ENCODE measurements at regions not wholly inside any gene's neighbourhood (a gene's known extent, or its start where the extent isn't known, plus 50 kb on each side); places are given as distances from the start of the nearest gene placed in this dataset.

DNA sequence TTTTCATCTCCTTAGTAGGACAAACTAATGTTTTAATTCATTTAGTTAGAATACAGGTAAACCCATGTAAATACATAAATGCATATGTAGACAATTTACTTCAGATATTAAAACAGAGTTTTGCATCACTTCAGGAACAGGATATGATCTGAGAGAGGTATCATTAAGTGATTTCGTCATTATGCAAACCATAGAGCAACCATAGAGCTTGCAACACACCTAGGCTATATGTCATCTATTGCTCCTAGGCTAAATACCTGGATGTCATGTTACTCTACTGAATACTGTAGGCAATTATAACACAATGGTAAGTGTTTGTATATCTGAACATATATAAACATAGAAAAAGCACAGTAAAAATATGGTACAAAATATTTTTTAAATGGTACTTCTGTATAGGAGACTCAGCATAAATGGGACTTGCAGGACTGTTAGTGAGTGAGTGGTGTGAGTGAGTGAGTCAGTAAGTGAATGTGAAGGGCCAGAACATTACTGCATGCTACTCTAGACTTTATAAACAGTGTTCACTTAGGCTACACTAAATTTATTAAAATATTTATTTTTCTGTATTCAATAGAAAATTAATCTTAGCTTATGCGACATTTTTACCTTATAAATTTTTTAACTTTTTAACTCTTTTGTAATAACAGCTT, 1377.5 kb upstream of the CDH9 start:
- Mint-ChIP-seq H3K9me3 (peaks cover 16 to 19% of the 10 kb centered on the region in 2 experiments; a peak in 4 of 5 replicates), H3K4me3 (no peak overlapping the region)

More for the DNA sequence above, 1377.5 kb upstream of the CDH9 start:
- WGBS (ENCODE audit: extremely low coverage, insufficient read length, low lambda C conversion rate), result no CpG with 5 or more reads among the region's 2 CpGs
- Histone ChIP-seq H2BK15ac (ENCODE audit: low read depth, low read length) (no peak overlapping the region), H3K79me2 (ENCODE audit: insufficient read depth, low read length) (no peaks in the 10 kb centered on the region), H3K9me3 (ENCODE audit: control insufficient read depth, low read depth, low read length) (no peaks in the 10 kb centered on the region), H4K20me1 (ENCODE audit: control insufficient read depth, insufficient read depth, insufficient read length) (no peaks in the 10 kb centered on the region), H3K9ac (ENCODE audit: extremely low read depth, insufficient read length, low read length) (no peak overlapping the region), H3K18ac (ENCODE audit: insufficient read length, low read depth, low read length) (no peak overlapping the region), H2AK5ac (ENCODE audit: insufficient read length, low read length) (no peak overlapping the region), H2BK12ac (ENCODE audit: insufficient read length, low read depth, low read length) (no peak overlapping the region), H3K56ac (ENCODE audit: insufficient read length, low read depth, low read length) (no peak overlapping the region), H4K91ac (ENCODE audit: insufficient read length, low read depth, low read length) (no peak overlapping the region), H3K27ac (ENCODE audit: insufficient read length, low read depth, low read length) (no peak overlapping the region), H2BK20ac (ENCODE audit: low read depth, low read length, poor library complexity, severe bottlenecking) (no peak overlapping the region), H3K4me2 (ENCODE audit: insufficient read depth, insufficient read length, low read length) (no peak overlapping the region), H4K8ac (replicated peaks; ENCODE audit: insufficient read length, low read depth, low read length) (no peak overlapping the region), H2BK5ac (ENCODE audit: insufficient read length, low read length) (no peak overlapping the region), H3K79me1 (ENCODE audit: insufficient read depth, low read depth, low read length, poor library complexity, severe bottlenecking) (no peaks in the 10 kb centered on the region), H3K4ac (ENCODE audit: low read depth, low read length) (no peak overlapping the region), H3K4me1 (ENCODE audit: insufficient read depth, low read length) (no peaks in the 10 kb centered on the region), H3T11ph (ENCODE audit: low read length) (no peak overlapping the region), H3K23ac (ENCODE audit: insufficient read length, low read depth, low read length) (no peak overlapping the region), H3K14ac (ENCODE audit: insufficient read depth, low read length) (no peak overlapping the region), H2BK120ac (ENCODE audit: low read depth, low read length, poor library complexity, severe bottlenecking) (no peak overlapping the region), H3K23me2 (ENCODE audit: insufficient read length, low read depth, low read length, poor library complexity, severe bottlenecking) (no peaks in the 10 kb centered on the region), H4K5ac (ENCODE audit: insufficient read length, low read depth, low read length) (no peak overlapping the region), H2AFZ (ENCODE audit: low read length) (no peak overlapping the region), H3K27me3 (ENCODE audit: insufficient read depth, low read length) (no peaks in the 10 kb centered on the region)
- no peak for DNase-seq
- no peak overlapping the region for H3K27ac Mint-ChIP-seq
- H3K27me3 Mint-ChIP-seq (ENCODE audit: low read depth), result no peaks in the 10 kb centered on the region
- H3K36me3 Mint-ChIP-seq (ENCODE audit: insufficient read depth in 1 of 3, low read depth in 3 of 3), result peaks cover 0 to 20% (median 2%) of the 10 kb centered on the region in 3 experiments; a peak in 4 of 7 replicates
- no peaks in the 10 kb centered on the region for H3K4me1 Mint-ChIP-seq
- TF ChIP-seq, protein P1, sequence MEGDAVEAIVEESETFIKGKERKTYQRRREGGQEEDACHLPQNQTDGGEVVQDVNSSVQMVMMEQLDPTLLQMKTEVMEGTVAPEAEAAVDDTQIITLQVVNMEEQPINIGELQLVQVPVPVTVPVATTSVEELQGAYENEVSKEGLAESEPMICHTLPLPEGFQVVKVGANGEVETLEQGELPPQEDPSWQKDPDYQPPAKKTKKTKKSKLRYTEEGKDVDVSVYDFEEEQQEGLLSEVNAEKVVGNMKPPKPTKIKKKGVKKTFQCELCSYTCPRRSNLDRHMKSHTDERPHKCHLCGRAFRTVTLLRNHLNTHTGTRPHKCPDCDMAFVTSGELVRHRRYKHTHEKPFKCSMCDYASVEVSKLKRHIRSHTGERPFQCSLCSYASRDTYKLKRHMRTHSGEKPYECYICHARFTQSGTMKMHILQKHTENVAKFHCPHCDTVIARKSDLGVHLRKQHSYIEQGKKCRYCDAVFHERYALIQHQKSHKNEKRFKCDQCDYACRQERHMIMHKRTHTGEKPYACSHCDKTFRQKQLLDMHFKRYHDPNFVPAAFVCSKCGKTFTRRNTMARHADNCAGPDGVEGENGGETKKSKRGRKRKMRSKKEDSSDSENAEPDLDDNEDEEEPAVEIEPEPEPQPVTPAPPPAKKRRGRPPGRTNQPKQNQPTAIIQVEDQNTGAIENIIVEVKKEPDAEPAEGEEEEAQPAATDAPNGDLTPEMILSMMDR (conservative IDR thresholded peaks at IDR 0.05), result no peak

Data from H9 (cell line).